Common myeloid progenitor, CD34-positive (primary cell): ENCODE measurements at regions not wholly inside any gene's neighbourhood (a gene's known extent, or its start where the extent isn't known, plus 50 kb on each side); places are given as distances from the start of the nearest gene placed in this dataset.

Experiments used
- CTCF ChIA-PET: fragments of 350-600 bp; sonication (Branson Sonifier 250); formaldehyde crosslinking; loops from one replicate; lab custom pipeline; 2021; ENCODE audit warnings: antibody characterized with exemption; lab: Charles Lee
- POLR2A ChIA-PET: fragments of 350-600 bp; sonication (Branson Sonifier 250); formaldehyde crosslinking; loops from one replicate; lab custom pipeline; 2021; ENCODE audit warnings: antibody characterized with exemption; lab: Charles Lee
- DNase-seq, 3 donors: peaks; one replicate each; pipeline versions ENCODE4 v3.0.0 to v3.0.0-alpha.2; 2013
- H3K27ac ChIP-seq, 2 experiments: 1 replicate in 1 of 2; 2 replicates in 1 of 2; pipeline ENCODE4 v1.7.0; 2013; ENCODE audit warnings: inconsistent platforms in 2 of 2, low read length in 2 of 2, mild to moderate bottlenecking in 2 of 2, low read depth in 1 of 2, moderate library complexity in 1 of 2; ENCODE audit not compliant: severe bottlenecking in 2 of 2, insufficient read depth in 1 of 2, poor library complexity in 1 of 2
- H3K27me3 ChIP-seq, 5 experiments: replicated peaks in 2 of 5; 1 replicate in 3 of 5; 2 replicates in 2 of 5; pipeline versions ENCODE4 v1.6.1 to v1.7.0; 2013; ENCODE audit warnings: low read length in 4 of 5, mild to moderate bottlenecking in 2 of 5, moderate library complexity in 2 of 5, inconsistent platforms in 1 of 5; ENCODE audit not compliant: insufficient read depth in 5 of 5, control insufficient read depth in 4 of 5
- H3K36me3 ChIP-seq, 4 experiments: 1 replicate in 2 of 4; 2 replicates in 2 of 4; pipeline versions ENCODE4 v1.6.1 to v1.7.0; 2013; ENCODE audit warnings: low read length in 3 of 4, control low read depth in 1 of 4, mild to moderate bottlenecking in 1 of 4; ENCODE audit not compliant: control insufficient read depth in 4 of 4, insufficient read depth in 4 of 4
- H3K4me1 ChIP-seq, 4 experiments: 1 replicate in 3 of 4; 2 replicates in 1 of 4; pipeline versions ENCODE4 v1.6.1 to v1.7.1; 2013; ENCODE audit warnings: low read length in 3 of 4, mild to moderate bottlenecking in 3 of 4, control low read depth in 1 of 4, inconsistent platforms in 1 of 4, moderate library complexity in 1 of 4; ENCODE audit not compliant: control insufficient read depth in 4 of 4, insufficient read depth in 4 of 4; ENCODE audit errors: control extremely low read depth in 1 of 4
- H3K4me3 ChIP-seq, 7 experiments: 1 replicate in 4 of 7; 2 replicates in 3 of 7; pipeline versions ENCODE4 v1.5.1 to v1.7.0; 2013; ENCODE audit warnings: mild to moderate bottlenecking in 7 of 7, low read length in 6 of 7, moderate library complexity in 6 of 7, inconsistent platforms in 2 of 7, low read depth in 2 of 7, control low read depth in 1 of 7; ENCODE audit not compliant: insufficient read depth in 4 of 7, control insufficient read depth in 1 of 7; ENCODE audit errors: extremely low read depth in 1 of 7
- H3K9me3 ChIP-seq, 5 experiments: 1 replicate in 4 of 5; 2 replicates in 1 of 5; pipeline versions ENCODE4 v1.6.1 to v1.7.1; 2013; ENCODE audit warnings: low read length in 4 of 5, mild to moderate bottlenecking in 2 of 5, inconsistent platforms in 1 of 5, low read depth in 1 of 5, moderate library complexity in 1 of 5; ENCODE audit not compliant: control insufficient read depth in 4 of 5, insufficient read depth in 2 of 5; ENCODE audit errors: control extremely low read depth in 1 of 5
- WGBS: methylation state at CpG from one replicate; pipeline ENCODE4 v1.1.5; 2013; ENCODE audit not compliant: insufficient coverage; 5-methylcytosine and 5-hydroxymethylcytosine counted together

DNA sequence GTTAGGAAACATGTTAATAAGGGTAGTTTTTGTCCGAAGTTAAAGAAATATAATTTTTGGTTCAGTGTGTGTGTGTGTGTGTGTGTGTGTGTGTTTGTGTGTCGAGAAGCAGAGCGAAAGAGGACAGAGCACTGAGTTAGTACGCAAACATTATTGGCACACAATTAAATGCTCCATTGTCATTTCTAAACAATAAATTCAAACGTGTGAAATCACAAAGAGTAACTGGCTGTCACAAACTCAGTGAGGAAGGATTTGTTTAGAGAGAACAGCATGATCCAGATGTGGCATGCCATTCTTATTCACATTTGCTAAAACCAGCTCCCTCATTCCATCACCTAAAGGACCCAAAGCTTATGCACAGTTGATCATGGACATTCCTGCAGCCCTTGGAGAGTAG lies 970.8 kb downstream of the DTWD2 start:
- Histone ChIP-seq H3K4me3 (no peak overlapping the region), H3K4me1 (no peaks in the 10 kb centered on the region), H3K27ac (no peak overlapping the region), H3K9me3 (no peaks in the 10 kb centered on the region), H3K27me3 (no peaks in the 10 kb centered on the region), H3K36me3 (no peaks in the 10 kb centered on the region)
- WGBS = 80% methylated on average over 1 of the region's 5 CpGs
- CTCF ChIA-PET = no interaction called here
- DNase-seq = no peak
- POLR2A ChIA-PET = no interaction called here

GRCh38 chr5:118016396-118016795 lies 972.0 kb downstream of the DTWD2 start:
- ChIA-PET POLR2A (no interaction called here), CTCF (no interaction called here)
- H3K27me3 ChIP-seq = no peaks in the 10 kb centered on the region
- H3K36me3 ChIP-seq = no peaks in the 10 kb centered on the region
- no peaks in the 10 kb centered on the region for H3K9me3 ChIP-seq
- peak overlapping the region in 1 of 7 experiments; percentile 4 for H3K4me3 ChIP-seq
- no peak for DNase-seq
- H3K27ac ChIP-seq = no peak overlapping the region
- H3K4me1 ChIP-seq = no peaks in the 10 kb centered on the region

- H3K36me3 ChIP-seq = no peaks in the 10 kb centered on the region
- no peaks in the 10 kb centered on the region for H3K9me3 ChIP-seq
- H3K27me3 ChIP-seq = no peaks in the 10 kb centered on the region
- ChIA-PET POLR2A (no interaction called here), CTCF (no interaction called here)
- no peak for DNase-seq
- H3K4me3 ChIP-seq = no peak overlapping the region
- H3K27ac ChIP-seq = no peak overlapping the region
- no CpG with 5 or more reads among the region's 2 CpGs for WGBS
- no peaks in the 10 kb centered on the region for H3K4me1 ChIP-seq
Measured at GRCh38 chr5:118015511-118015910, 972.8 kb downstream of the DTWD2 start.

DNA sequence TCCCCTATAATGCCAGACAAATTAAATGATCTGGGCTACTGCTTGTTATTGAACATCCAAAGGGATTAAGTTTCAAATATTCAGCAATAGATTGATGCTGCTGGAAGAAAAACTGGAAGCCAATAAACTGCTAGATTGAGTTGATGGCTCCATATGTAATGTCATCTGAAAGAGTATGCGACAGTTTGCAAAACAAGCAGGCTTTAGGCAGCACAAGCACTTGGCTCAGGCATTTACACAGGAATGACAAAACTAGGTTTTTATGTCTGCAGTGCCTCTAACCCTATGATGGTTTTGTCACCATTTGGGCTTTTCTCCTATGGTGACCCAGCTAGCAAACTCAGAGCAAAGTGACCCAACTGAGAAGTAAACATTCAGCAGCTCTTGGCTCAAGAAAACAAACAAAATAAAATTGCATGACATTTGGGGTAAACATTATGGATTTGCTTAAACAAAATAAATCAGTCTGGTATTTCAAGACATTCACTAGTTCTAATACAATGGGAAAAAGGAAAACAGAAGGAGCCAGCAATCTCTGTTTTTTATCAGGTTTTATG lies 978.5 kb downstream of the DTWD2 start:
- no peaks in the 10 kb centered on the region for H3K36me3 ChIP-seq
- H3K27me3 ChIP-seq = no peaks in the 10 kb centered on the region
- POLR2A ChIA-PET = no interaction called here
- CTCF ChIA-PET = no interaction called here
- no peaks in the 10 kb centered on the region for H3K4me1 ChIP-seq
- WGBS = 100% methylated on average over 1 of the region's 1 CpG
- H3K4me3 ChIP-seq = no peak overlapping the region
- H3K9me3 ChIP-seq = no peaks in the 10 kb centered on the region
- H3K27ac ChIP-seq = no peak overlapping the region
- DNase-seq = no peak

DNA sequence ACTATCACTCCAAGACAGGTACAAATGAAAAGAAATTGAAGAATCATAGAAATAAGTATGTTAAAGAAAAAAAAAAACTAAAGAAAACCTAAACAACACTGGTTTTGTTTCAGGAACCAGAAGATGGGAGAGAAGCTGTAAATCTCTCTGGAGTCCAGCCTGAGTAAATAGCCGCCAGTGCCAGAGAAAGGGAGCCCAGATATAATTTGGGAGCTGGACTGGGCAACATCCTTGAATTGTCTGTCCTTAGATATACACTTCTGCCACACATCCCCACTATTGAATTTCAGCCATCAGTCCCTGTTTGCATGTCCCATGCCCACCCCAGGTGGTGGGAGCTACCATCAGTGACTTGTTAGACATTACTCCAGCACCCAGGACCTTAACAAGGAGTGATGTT lies 979.6 kb downstream of the DTWD2 start:
- ChIA-PET POLR2A (no interaction called here), CTCF (interaction anchor here (0.7 kb wide), 1 partner anchor 350 kb away, joined by 3 read pairs; no protein-coding TSS in a partner anchor)
- Histone ChIP-seq H3K36me3 (no peaks in the 10 kb centered on the region), H3K9me3 (no peaks in the 10 kb centered on the region), H3K4me3 (no peak overlapping the region), H3K27ac (no peak overlapping the region), H3K4me1 (no peaks in the 10 kb centered on the region), H3K27me3 (no peaks in the 10 kb centered on the region)
- WGBS = 86% methylated on average over 1 of the region's 1 CpG
- no peak for DNase-seq

DNA sequence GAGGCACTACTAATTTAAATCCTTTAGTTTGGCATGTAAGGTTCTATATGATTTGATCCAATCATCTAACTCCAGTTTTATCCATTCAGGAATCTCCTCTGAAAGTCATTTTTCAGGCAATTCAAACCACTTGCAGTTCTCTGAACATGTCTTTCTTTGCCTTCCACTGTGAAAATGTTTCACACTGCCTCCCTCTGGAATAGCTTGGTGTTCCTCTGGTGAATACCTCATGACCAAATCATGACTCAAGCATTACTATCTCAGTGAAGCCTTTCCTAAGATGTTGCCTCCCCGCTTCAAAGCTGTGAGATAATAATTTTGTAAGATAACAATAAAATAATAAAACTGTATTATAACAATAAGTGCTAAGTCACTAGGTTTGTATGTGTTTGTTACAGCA lies 981.1 kb downstream of the DTWD2 start:
- H3K27me3 ChIP-seq = no peaks in the 10 kb centered on the region
- no peaks in the 10 kb centered on the region for H3K9me3 ChIP-seq
- H3K4me1 ChIP-seq = no peaks in the 10 kb centered on the region
- H3K27ac ChIP-seq = no peak overlapping the region
- no peak for DNase-seq
- ChIA-PET CTCF (no interaction called here), POLR2A (no interaction called here)
- no peaks in the 10 kb centered on the region for H3K36me3 ChIP-seq
- WGBS = no CpG with 5 or more reads among the region's 1 CpG
- no peak overlapping the region for H3K4me3 ChIP-seq

- ChIA-PET CTCF (no interaction called here), POLR2A (no interaction called here)
- Histone ChIP-seq H3K27me3 (no peaks in the 10 kb centered on the region), H3K9me3 (no peaks in the 10 kb centered on the region), H3K4me1 (no peaks in the 10 kb centered on the region), H3K36me3 (no peaks in the 10 kb centered on the region), H3K27ac (no peak overlapping the region), H3K4me3 (no peak overlapping the region)
- no CpG with 5 or more reads among the region's 1 CpG for WGBS
- DNase-seq = no peak
Measured at GRCh38 chr5:118006219-118006618, 982.1 kb downstream of the DTWD2 start.
